ENCODE measurements at regions not wholly inside any gene's neighbourhood (a gene's known extent, or its start where the extent isn't known, plus 50 kb on each side); places are given as distances from the start of the nearest gene placed in this dataset.

DNA sequence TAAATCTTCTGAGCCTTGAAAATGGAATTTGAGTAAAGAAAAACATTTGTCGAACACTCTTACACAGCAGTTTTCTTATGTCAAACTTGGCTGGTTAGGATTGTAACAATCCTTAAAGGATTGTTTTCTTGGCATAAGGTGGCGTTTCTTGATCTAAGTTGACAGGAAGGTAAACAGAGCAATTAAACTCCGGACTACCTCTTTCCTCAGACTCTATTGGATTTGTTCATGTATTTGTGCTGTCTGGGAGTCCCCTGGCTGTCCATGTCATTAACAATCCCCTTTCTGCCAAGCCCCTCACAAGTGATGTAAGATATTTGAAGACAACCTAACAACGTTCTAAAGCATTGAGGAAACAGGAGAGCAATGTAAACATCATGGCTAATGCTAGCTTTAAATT, 222.5 kb upstream of the SNX19 start:
- peak overlapping the region; percentile 8; the same call in 1 of the 2 replicates for H3K27ac ChIP-seq
- TF ChIP-seq, protein P1, sequence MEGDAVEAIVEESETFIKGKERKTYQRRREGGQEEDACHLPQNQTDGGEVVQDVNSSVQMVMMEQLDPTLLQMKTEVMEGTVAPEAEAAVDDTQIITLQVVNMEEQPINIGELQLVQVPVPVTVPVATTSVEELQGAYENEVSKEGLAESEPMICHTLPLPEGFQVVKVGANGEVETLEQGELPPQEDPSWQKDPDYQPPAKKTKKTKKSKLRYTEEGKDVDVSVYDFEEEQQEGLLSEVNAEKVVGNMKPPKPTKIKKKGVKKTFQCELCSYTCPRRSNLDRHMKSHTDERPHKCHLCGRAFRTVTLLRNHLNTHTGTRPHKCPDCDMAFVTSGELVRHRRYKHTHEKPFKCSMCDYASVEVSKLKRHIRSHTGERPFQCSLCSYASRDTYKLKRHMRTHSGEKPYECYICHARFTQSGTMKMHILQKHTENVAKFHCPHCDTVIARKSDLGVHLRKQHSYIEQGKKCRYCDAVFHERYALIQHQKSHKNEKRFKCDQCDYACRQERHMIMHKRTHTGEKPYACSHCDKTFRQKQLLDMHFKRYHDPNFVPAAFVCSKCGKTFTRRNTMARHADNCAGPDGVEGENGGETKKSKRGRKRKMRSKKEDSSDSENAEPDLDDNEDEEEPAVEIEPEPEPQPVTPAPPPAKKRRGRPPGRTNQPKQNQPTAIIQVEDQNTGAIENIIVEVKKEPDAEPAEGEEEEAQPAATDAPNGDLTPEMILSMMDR (conservative IDR thresholded peaks at IDR 0.05), result no peak

DNA sequence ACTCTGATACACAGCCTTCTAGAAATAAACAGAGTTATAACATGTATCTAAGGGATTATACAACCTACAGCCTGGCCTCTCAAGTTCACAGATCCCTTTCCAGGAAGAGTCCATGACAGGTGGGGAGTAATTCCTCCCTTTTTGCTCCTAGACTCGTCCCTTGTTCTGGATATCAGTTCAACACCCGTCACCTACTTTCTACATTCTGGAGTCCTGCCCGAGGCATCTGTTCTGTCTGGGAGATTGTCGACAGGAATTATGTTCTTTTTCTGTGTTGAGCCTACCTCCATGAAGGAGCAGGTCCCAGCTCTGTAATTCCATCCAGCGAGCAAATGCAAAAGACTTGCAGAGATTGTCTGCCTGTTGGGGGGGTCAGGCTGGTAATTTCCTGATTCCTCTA, 224.6 kb upstream of the NTM start:
- TF ChIP-seq, protein P1 (conservative IDR thresholded peaks at IDR 0.05), result no peak
- no peak overlapping the region for H3K27ac ChIP-seq

DNA sequence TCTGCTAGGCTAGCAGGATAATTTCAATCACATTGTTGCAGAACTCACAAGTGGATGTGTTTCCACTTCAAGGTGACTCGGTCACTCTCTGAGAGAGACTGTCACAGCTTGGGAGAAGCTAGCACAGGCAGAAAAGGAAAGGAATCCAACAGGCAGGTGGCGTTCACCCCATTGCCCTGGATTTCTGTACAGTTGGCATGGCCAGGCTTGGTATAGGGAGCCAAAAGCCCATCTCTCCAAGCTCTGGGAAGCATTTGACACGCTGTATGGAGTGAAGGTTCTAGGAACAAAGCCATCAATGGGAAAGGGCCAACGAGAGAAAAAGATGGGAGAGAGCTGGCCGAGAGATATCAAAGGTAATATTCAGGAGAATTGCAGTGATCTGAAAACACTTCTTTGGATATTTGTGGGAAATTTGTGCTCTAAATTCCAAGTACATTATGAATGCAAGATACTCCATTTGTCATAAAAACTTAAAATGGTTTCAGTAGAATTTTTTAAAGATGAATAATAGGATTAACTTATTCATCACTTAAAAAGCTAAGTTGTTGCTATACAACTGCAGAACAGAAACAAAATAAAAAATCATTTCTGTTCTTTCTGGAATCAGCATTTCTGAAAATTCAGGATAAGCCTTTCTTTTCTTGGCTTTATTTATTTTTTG, 223.5 kb upstream of the NTM start:
- H3K27ac ChIP-seq, result no peak overlapping the region
- TF ChIP-seq, protein P1 (conservative IDR thresholded peaks at IDR 0.05), result peak; percentile 23; the same call in 1 of the 2 replicates

DNA sequence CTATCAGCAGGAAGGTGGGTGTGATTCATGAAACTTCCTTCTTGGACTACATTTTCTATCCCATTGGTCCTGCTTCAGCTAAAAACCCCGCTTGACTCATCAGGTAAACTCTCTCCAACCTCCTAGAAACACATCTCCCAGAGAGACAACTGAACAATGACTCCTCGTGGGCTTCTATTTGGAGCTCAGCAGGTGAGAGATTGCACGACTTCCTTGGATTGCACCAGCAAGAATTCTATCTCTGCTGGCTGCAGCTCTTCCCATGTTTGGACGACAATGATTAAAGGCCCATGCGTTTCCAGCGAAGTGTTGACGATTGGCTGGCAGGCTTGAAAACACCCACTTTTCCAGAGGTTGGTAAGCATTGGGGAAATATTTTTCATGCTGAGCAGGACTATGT, 216.1 kb upstream of the NTM start:
- no peak overlapping the region for H3K27ac ChIP-seq
- TF ChIP-seq, protein P1 (conservative IDR thresholded peaks at IDR 0.05), result no peak

DNA sequence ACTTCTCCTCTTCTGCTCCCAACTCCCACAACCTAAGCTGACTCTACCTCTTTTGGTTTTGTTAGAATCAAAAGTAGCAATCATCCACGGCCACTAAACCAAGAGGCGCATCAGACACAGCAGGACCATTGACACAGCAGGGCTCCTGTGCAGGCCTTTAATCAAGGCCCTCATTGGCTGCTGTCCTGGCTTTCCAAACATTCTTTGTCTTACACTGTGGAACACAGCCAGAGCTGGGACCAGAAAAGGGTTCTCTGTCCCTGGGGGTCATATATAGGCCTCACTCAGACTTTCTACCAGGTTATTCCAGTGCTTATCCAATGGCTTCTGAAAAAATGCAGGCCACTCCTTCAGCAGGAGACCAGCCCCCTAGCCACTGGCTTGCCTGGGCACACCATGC, 212.7 kb upstream of the NTM start:
- no peak overlapping the region for H3K27ac ChIP-seq
- TF ChIP-seq, protein P1 (conservative IDR thresholded peaks at IDR 0.05), result no peak

DNA sequence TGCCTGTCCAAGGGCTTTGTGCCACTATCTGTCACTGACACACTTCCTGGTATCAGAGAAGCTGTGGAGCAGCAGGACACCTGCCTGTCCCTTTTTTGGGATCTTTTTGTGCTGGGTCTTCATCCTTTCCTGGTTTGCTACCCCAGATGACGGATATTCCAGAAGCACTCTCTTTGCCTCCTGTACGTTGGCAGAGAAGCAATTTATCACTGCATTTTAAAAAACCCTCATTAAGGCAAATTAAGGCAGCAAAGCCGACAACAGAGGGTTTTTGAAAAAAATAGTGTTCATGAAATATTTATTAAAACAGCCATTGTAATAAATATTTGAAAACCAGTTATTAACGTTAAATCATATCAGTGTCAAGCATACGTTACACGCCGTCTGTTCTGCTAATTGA, 209.6 kb upstream of the NTM start:
- no peak overlapping the region for H3K27ac ChIP-seq
- TF ChIP-seq, protein P1 (conservative IDR thresholded peaks at IDR 0.05), result no peak

DNA sequence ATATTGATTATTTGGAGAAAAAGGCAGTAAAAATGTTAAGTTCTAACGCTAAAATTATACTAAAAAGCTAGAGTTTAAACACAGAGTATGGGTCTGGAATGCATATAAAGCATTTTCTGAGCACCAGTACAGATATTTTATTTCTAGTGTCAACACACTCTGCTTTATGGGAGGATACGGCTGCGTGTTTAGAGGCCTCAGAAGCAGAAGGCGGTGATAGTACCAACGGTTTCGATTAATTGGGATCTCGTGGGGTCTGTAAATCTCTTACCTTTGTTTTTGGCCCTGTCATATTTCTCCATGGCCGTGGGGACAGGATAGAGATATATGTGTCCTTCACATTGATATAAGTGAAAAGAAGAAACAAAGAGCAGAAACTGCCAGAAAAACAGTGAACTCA, 206.8 kb upstream of the NTM start:
- TF ChIP-seq, protein P1 (conservative IDR thresholded peaks at IDR 0.05), result no peak

More for the DNA sequence above, 206.8 kb upstream of the NTM start:
- H3K27ac ChIP-seq, result no peak overlapping the region

Data from VCaP (cell line).